H1 (cell line): ENCODE measurements at regions not wholly inside any gene's neighbourhood (a gene's known extent, or its start where the extent isn't known, plus 50 kb on each side); places are given as distances from the start of the nearest gene placed in this dataset.

Experiments
- ATF3 ChIP-seq: IDR thresholded peaks from 2 replicates; pipeline ENCODE4 v1.6.1; 2011; ENCODE audit warnings: low read depth, mild to moderate bottlenecking, low read length; ENCODE audit not compliant: insufficient read depth
- BRCA1 ChIP-seq: IDR thresholded peaks from 2 replicates; pipeline ENCODE4 v1.6.1; 2012; ENCODE audit warnings: low read depth, low read length, improper control_type of control experiment
- MAX ChIP-seq: IDR thresholded peaks from 2 replicates; pipeline ENCODE4 v1.6.1; 2012; ENCODE audit warnings: inconsistent platforms
- NRF1 ChIP-seq: IDR thresholded peaks from 2 replicates; pipeline ENCODE4 v1.6.1; 2011; ENCODE audit warnings: mild to moderate bottlenecking, low read depth, low read length, improper control_type of control experiment
- RXRA ChIP-seq: IDR thresholded peaks from 2 replicates; pipeline ENCODE4 v1.6.1; 2011; ENCODE audit warnings: low read depth, mild to moderate bottlenecking, low read length, moderate library complexity; ENCODE audit not compliant: insufficient read depth
- SIN3A ChIP-seq, 2 experiments: IDR thresholded peaks in 1 of 2; conservative IDR thresholded peaks in 1 of 2; 2 replicates each; pipeline ENCODE4 v1.6.1; 2011 to 2012; ENCODE audit warnings: low read length in 2 of 2, improper control_type of control experiment in 1 of 2, low read depth in 1 of 2, mild to moderate bottlenecking in 1 of 2

- TF ChIP-seq RXRA (no peak), SIN3A (conservative IDR thresholded peaks at IDR 0.05 in 1 of 2, IDR thresholded peaks at IDR 0.05 in 1 of 2; ENCODE audit: low read depth in 1 of 2, low read length in 2 of 2) (no peak), NRF1 (no peak), BRCA1 (no peak), MAX (no peak), ATF3 (no peak)
Measured at GRCh38 chr18:72208920-72209676, 335.0 kb downstream of the CBLN2 start (continued).
